ENCODE measurements at regions not wholly inside any gene's neighbourhood (a gene's known extent, or its start where the extent isn't known, plus 50 kb on each side); places are given as distances from the start of the nearest gene placed in this dataset.

DNA sequence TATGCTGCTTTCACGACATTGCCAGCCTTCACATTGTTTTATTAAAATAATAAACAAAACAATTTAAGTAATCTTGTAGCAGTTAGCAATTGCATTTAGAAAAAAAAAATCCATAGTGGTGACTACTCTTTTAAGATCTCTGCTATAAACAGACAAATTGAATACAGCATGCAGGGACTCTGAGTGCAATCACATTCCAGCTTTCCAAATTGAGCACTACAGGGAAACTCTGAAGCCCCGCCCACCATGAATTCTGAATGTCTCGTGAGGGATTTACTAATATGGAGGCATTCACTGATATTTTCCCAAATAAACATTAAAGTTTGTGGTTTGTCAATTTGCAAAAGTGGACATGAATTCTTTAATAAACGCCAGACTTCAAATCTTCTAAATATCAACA, 698.8 kb downstream of the LIG4 start:
- no peaks in the 10 kb centered on the region for H3K79me2 ChIP-seq (ENCODE audit: insufficient read depth, low read length)
- H3K4me1 ChIP-seq (ENCODE audit: insufficient read depth, low read length), result no peaks in the 10 kb centered on the region; the same call in 1 of the 2 replicates
- H3K18ac ChIP-seq (ENCODE audit: insufficient read length, low read depth, low read length), result no peak overlapping the region
- no peak overlapping the region for H4K5ac ChIP-seq (ENCODE audit: insufficient read length, low read depth, low read length)
- Mint-ChIP-seq H3K4me3 (no peak overlapping the region), H3K36me3 (ENCODE audit: insufficient read depth in 1 of 3, low read depth in 3 of 3) (no peaks in the 10 kb centered on the region), H3K4me1 (peaks cover 10 to 18% of the 10 kb centered on the region in 2 experiments), H3K27me3 (ENCODE audit: low read depth) (no peaks in the 10 kb centered on the region), H3K9me3 (no peaks in the 10 kb centered on the region), H3K27ac (no peak overlapping the region)
- H2AK5ac ChIP-seq (ENCODE audit: insufficient read length, low read length), result no peak overlapping the region
- H2BK20ac ChIP-seq (ENCODE audit: low read depth, low read length, poor library complexity, severe bottlenecking), result no peak overlapping the region
- no peak overlapping the region for H3K14ac ChIP-seq (ENCODE audit: insufficient read depth, low read length)
- no peak overlapping the region for H2BK120ac ChIP-seq (ENCODE audit: low read depth, low read length, poor library complexity, severe bottlenecking)
- H3K4me2 ChIP-seq (ENCODE audit: insufficient read depth, insufficient read length, low read length), result no peak overlapping the region
- H3K23ac ChIP-seq (ENCODE audit: insufficient read length, low read depth, low read length), result no peak overlapping the region
- no peaks in the 10 kb centered on the region for H3K27me3 ChIP-seq (ENCODE audit: insufficient read depth, low read length)
- H4K8ac ChIP-seq (replicated peaks; ENCODE audit: insufficient read length, low read depth, low read length), result no peak overlapping the region
- H3T11ph ChIP-seq (ENCODE audit: low read length), result no peak overlapping the region
- H3K56ac ChIP-seq (ENCODE audit: insufficient read length, low read depth, low read length), result no peak overlapping the region
- H3K4ac ChIP-seq (ENCODE audit: low read depth, low read length), result no peak overlapping the region
- H3K79me1 ChIP-seq (ENCODE audit: insufficient read depth, low read depth, low read length, poor library complexity, severe bottlenecking), result no peaks in the 10 kb centered on the region
- H2AFZ ChIP-seq (ENCODE audit: low read length), result no peak overlapping the region
- WGBS (ENCODE audit: extremely low coverage, insufficient read length, low lambda C conversion rate), result no CpG with 5 or more reads among the region's 4 CpGs
- DNase-seq, result no peak
- H3K9ac ChIP-seq (ENCODE audit: extremely low read depth, insufficient read length, low read length), result no peak overlapping the region
- H4K20me1 ChIP-seq (ENCODE audit: control insufficient read depth, insufficient read depth, insufficient read length), result no peaks in the 10 kb centered on the region
- no peak overlapping the region for H3K27ac ChIP-seq (ENCODE audit: insufficient read length, low read depth, low read length)
- no peak overlapping the region for H2BK15ac ChIP-seq (ENCODE audit: low read depth, low read length)
- H2BK12ac ChIP-seq (ENCODE audit: insufficient read length, low read depth, low read length), result no peak overlapping the region
- TF ChIP-seq, protein P1, sequence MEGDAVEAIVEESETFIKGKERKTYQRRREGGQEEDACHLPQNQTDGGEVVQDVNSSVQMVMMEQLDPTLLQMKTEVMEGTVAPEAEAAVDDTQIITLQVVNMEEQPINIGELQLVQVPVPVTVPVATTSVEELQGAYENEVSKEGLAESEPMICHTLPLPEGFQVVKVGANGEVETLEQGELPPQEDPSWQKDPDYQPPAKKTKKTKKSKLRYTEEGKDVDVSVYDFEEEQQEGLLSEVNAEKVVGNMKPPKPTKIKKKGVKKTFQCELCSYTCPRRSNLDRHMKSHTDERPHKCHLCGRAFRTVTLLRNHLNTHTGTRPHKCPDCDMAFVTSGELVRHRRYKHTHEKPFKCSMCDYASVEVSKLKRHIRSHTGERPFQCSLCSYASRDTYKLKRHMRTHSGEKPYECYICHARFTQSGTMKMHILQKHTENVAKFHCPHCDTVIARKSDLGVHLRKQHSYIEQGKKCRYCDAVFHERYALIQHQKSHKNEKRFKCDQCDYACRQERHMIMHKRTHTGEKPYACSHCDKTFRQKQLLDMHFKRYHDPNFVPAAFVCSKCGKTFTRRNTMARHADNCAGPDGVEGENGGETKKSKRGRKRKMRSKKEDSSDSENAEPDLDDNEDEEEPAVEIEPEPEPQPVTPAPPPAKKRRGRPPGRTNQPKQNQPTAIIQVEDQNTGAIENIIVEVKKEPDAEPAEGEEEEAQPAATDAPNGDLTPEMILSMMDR (conservative IDR thresholded peaks at IDR 0.05), result no peak
- no peak overlapping the region for H2BK5ac ChIP-seq (ENCODE audit: insufficient read length, low read length)
- no peak overlapping the region for H4K91ac ChIP-seq (ENCODE audit: insufficient read length, low read depth, low read length)
- no peaks in the 10 kb centered on the region for H3K23me2 ChIP-seq (ENCODE audit: insufficient read length, low read depth, low read length, poor library complexity, severe bottlenecking)
- no peaks in the 10 kb centered on the region for H3K9me3 ChIP-seq (ENCODE audit: control insufficient read depth, low read depth, low read length)

All from H9 (cell line).